ENCODE measurements at regions not wholly inside any gene's neighbourhood (a gene's known extent, or its start where the extent isn't known, plus 50 kb on each side); places are given as distances from the start of the nearest gene placed in this dataset.

DNA sequence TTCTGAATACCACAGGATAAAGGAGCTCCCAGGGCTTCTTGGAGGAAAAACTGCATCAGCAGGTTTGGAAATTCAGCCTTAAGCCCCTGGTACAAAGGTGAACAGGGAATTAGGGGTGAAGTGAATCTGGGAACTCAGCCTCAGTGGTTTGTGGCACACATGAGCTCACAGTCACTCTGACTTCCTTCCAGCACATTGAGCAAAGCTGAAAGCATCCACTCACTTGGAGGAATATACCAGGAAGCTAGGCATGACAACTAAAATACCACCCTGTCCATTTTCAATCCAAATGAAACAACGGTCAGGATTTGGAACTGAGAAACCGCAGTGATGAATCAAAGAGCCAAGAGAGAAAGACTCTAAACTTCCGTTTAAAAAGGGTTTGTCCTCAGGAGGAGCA lies 216.1 kb downstream of the ICOS start:
- TF ChIP-seq, protein P1, sequence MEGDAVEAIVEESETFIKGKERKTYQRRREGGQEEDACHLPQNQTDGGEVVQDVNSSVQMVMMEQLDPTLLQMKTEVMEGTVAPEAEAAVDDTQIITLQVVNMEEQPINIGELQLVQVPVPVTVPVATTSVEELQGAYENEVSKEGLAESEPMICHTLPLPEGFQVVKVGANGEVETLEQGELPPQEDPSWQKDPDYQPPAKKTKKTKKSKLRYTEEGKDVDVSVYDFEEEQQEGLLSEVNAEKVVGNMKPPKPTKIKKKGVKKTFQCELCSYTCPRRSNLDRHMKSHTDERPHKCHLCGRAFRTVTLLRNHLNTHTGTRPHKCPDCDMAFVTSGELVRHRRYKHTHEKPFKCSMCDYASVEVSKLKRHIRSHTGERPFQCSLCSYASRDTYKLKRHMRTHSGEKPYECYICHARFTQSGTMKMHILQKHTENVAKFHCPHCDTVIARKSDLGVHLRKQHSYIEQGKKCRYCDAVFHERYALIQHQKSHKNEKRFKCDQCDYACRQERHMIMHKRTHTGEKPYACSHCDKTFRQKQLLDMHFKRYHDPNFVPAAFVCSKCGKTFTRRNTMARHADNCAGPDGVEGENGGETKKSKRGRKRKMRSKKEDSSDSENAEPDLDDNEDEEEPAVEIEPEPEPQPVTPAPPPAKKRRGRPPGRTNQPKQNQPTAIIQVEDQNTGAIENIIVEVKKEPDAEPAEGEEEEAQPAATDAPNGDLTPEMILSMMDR (IDR thresholded peaks at IDR 0.05), result no peak
- no peak for TF ChIP-seq POLR2A (IDR thresholded peaks at IDR 0.05)
